Left renal cortex interstitium (tissue), 4 donors: ENCODE measurements at regions not wholly inside any gene's neighbourhood (a gene's known extent, or its start where the extent isn't known, plus 50 kb on each side); places are given as distances from the start of the nearest gene placed in this dataset.

Source experiments
- DNase-seq, 4 donors: peaks; one replicate each; pipeline ENCODE4 v3.0.0-alpha.2; 2013; ENCODE audit warnings: low read depth in 4 of 4, low spot score in 2 of 4, missing footprints in 1 of 4

DNA sequence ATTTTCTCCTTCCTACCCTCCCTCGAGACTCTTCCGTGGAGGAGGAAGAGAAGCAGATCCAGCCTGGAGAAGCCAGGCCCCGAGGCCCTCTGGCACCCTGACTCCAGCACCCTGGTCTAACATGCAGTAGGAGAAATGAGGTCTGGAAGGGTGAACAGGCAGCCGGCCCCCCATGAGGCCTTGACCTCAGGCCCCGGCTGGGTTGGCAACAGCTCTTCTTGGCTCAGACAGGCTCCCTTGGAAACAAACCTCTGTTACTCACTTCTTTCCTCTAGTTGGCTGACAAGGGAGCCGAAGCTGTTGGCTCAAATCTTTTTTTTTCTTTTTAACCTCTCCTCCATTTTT, 73.4 kb downstream of the CPN2 start:
- DNase-seq = no peak

- DNase-seq = no peak
These were observed 72.8 kb downstream of the CPN2 start for GRCh38 chr3:194278186-194278845.

- DNase-seq = no peak
These were observed 72.0 kb downstream of the CPN2 start for GRCh38 chr3:194279101-194279500.

GRCh38 chr3:194279701-194280360, 71.3 kb downstream of the CPN2 start:
- no peak for DNase-seq

DNA sequence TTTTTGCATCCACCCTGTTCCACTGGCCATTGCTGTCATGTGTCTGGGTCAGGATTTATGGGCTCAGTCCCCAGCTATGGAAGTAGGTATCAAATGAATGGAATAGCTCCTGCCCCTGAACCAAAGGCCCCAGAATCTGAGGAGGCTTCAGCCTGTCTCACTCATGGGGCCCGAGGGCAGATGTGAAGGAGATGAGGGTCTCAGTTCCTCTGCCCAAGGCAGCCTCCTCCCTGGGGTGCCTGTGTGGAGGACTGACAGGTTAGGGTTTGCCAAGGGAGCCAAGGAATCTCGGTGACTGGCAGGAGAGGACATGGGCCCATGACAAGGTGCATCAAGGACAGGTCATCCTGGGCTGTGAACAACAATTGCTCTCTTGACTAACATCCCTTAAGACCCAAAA, 70.4 kb downstream of the CPN2 start:
- DNase-seq = no peak

GRCh38 chr3:194281306-194281705, 69.8 kb downstream of the CPN2 start:
- no peak for DNase-seq

DNA sequence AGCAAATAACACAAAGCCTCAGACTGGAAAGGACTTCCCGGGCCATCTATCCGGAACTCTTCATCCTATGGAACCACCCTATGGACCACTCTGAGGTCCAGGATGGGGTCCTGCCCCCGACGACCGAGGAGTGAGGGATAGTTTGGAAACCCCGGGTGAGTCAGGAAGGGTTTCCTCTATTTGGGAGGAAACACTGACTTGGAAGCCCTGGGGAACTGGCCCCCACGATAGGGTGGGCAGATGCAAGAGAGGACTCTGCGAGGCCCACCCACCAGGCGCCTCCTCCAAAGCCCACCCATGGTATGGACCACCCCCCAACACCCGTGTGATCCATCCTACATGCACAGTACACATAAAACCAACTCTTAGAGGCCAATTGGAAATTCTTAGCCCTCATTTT, 69.4 kb downstream of the CPN2 start:
- DNase-seq = no peak

- DNase-seq = no peak
These were observed 68.5 kb downstream of the CPN2 start for GRCh38 chr3:194282436-194283122.

DNA sequence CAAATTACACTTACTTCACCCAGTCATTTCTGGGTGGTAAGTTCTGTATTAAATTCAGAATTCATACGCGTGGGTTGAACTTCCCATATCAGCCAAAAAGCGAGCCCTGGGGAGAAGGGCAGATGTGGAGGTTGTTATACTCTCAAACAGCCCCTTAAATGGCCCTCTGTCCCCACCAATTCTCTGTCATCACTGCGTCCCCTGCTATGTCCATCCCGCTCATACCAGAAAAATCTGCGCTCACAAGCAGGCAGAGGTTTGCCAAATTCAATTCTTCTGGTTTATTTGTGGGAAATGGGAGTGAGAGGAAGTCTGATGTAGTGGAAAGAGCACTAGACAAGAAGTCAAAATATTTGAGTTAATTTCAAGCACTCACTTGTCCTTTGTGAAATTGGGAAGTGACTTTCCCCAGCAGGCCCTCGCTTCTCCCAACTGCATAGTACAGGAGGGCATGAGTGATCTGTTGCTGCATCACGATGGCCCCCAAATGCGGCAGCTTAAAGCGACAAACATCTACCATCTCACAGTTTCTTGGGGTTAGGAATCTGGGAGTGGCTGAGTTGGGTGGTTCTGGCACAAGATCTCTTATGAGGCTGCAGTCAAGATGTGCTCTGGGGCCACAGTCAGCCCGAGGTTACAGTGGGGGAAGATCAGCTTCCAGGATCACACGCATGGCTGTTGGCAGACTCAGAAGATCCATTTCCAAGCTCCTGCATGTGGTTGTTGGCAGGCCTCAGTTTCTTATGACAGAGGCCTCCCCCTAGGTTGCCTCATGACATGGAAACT, 67.7 kb downstream of the CPN2 start:
- DNase-seq = no peak

- DNase-seq = no peak
These were observed 66.8 kb downstream of the CPN2 start for GRCh38 chr3:194284351-194284750.

DNA sequence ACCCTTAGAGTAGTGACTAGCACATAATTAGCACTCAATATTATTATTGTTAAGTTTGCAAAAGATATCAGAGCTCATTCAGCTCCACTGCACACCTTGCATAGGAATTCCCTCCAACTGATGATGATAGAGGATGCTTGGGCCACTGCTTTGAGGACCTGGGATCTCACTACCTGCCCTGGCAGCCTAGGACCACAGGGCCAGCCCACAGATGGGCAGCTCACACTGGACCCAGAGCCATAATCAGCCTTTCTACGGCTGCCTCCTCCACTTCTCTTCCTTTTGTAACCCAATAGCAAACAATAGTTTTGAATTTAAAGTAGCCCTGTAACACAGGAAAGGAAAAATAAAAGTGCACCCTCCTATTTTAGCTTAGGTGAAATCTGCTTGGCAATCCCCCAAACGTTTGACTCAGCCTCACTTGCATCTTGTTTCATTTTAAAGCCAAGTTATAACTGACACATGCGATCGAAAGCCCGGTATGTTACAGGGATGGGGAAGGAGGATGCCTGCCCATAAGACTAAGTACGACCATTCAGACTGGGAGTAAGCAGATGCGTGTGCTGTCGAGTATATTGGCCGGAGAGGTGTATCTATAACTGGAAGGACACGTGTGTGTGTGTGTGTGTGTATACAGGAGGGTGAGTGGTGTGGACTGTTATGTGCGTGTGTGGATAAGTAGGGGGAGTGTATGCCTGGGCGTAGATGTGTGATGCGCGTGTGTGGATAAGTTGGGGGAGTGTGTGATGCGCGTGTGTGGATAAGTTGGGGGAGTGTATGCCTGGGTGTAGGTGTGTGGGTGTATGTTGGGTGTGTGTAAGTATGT, 65.9 kb downstream of the CPN2 start:
- no peak for DNase-seq

- no peak for DNase-seq
These were observed 65.3 kb downstream of the CPN2 start for GRCh38 chr3:194285850-194286197.

GRCh38 chr3:194286375-194287146, 64.6 kb downstream of the CPN2 start:
- DNase-seq = no peak

DNA sequence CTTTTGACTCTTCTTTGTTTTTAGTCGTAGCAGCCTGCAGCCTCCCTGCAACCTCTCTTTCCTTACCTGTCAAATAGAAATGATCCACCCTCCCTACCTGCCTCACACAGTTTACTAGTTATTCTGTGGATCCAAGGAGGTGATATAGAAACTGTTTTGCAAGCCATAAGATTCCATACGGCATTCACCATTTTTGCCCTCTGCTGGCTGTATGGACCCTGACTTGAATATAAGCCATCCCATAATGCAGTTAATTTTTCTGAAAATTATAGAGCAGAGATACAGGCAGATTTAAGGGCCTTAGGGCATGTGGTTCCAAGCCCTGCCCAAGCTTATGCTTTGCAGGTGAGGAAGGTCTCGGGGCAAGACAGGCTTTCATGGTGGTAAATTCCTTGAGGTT, 63.8 kb downstream of the CPN2 start:
- no peak for DNase-seq

- DNase-seq = no peak
These were observed 63.0 kb downstream of the CPN2 start for GRCh38 chr3:194287977-194288706.
